Lung (tissue), 11 donors: ENCODE measurements at regions not wholly inside any gene's neighbourhood (a gene's known extent, or its start where the extent isn't known, plus 50 kb on each side); places are given as distances from the start of the nearest gene placed in this dataset.

Source experiments
- ATAC-seq: fragments of 200-7000 bp; cut with Tn5 transposase; one replicate; pipeline ENCODE4 v1.9.1; 2020; ENCODE audit warnings: moderate number of reproducible peaks; ENCODE audit not compliant: insufficient read depth, low FRiP score
- DNase-seq, 3 donors: peaks; one replicate each; pipeline ENCODE4 v3.0.0-alpha.2; 2013 to 2017
- H3K27ac ChIP-seq, 2 donors: one replicate each; pipeline ENCODE4 v1.5.1; 2013; ENCODE audit warnings: mild to moderate bottlenecking in 2 of 2, moderate library complexity in 2 of 2, control low read depth in 1 of 2, inconsistent platforms in 1 of 2, low read depth in 1 of 2, low read length in 1 of 2
- H3K27me3 ChIP-seq, 3 donors: one replicate each; pipeline ENCODE4 v1.5.1; 2013; ENCODE audit warnings: low read length in 2 of 3; ENCODE audit not compliant: control insufficient read depth in 3 of 3, insufficient read depth in 3 of 3
- H3K36me3 ChIP-seq, 4 donors: one replicate each; pipeline ENCODE4 v1.5.1; 2013; ENCODE audit warnings: low read length in 4 of 4, mild to moderate bottlenecking in 1 of 4, moderate library complexity in 1 of 4; ENCODE audit not compliant: control insufficient read depth in 4 of 4, insufficient read depth in 4 of 4
- H3K4me1 ChIP-seq, 5 donors: one replicate each; pipeline ENCODE4 v1.5.1; 2013; ENCODE audit warnings: low read length in 5 of 5, mild to moderate bottlenecking in 2 of 5, moderate library complexity in 1 of 5; ENCODE audit not compliant: control insufficient read depth in 5 of 5, insufficient read depth in 5 of 5
- H3K4me3 ChIP-seq: one replicate; pipeline ENCODE4 v1.5.1; 2013; ENCODE audit warnings: mild to moderate bottlenecking, control low read depth, moderate library complexity
- H3K9ac ChIP-seq, 2 donors: one replicate each; pipeline ENCODE4 v1.5.1; 2013; ENCODE audit warnings: low read length in 2 of 2, control low read depth in 1 of 2; ENCODE audit not compliant: insufficient read depth in 1 of 2
- H3K9me3 ChIP-seq, 4 donors: one replicate each; pipeline ENCODE4 v1.5.1; 2013; ENCODE audit warnings: low read length in 3 of 4, mild to moderate bottlenecking in 1 of 4, moderate library complexity in 1 of 4; ENCODE audit not compliant: control insufficient read depth in 4 of 4, insufficient read depth in 3 of 4
- WGBS, 2 donors: extraction: QIAGEN DNeasy Blood & Tissue Kit; methylation state at CpG; one replicate each; pipeline ENCODE4 v1.1.7; 2013; 5-methylcytosine and 5-hydroxymethylcytosine counted together
- TF ChIP-seq, protein P1 (sequence below): IDR thresholded peaks from 2 replicates; pipeline ENCODE4 v1.5.1; 2012; ENCODE audit warnings: mild to moderate bottlenecking; ENCODE audit errors: control extremely low read depth, extremely low read depth
- donor health status: control.
- donor health status: control.
- donor health status: Bipolar disorder and iron deficiency.
- donor health status: healthy.
- donor health status: DM: yes; HTN: yes; CAD: no.

DNA sequence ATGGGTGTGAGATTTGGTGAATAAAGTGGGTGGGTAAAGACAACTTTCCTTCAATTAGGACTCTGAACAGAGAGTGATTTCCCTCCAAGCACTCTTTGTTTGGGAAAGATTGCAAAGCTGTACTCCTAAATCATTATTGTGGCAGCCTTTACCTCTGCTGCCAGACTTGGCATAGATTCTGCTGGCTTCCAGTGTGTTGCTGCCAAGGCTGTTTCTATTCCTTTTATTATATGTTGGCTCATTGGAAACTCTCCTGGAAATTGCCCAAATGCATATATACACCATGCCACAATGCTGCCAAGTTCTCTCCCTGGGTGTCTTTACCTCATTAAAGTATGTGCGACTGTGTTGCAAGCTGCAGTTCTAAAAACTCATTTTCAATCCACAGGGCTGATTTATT, 668.0 kb downstream of the MRPL39 start:
- ATAC-seq (no peak), DNase-seq (no peak)
- H3K9me3 ChIP-seq: no peaks in the 10 kb centered on the region
- H3K4me3 ChIP-seq: no peak overlapping the region
- H3K36me3 ChIP-seq: no peaks in the 10 kb centered on the region
- H3K27ac ChIP-seq: no peak overlapping the region
- no peaks in the 10 kb centered on the region for H3K4me1 ChIP-seq
- TF ChIP-seq, protein P1, sequence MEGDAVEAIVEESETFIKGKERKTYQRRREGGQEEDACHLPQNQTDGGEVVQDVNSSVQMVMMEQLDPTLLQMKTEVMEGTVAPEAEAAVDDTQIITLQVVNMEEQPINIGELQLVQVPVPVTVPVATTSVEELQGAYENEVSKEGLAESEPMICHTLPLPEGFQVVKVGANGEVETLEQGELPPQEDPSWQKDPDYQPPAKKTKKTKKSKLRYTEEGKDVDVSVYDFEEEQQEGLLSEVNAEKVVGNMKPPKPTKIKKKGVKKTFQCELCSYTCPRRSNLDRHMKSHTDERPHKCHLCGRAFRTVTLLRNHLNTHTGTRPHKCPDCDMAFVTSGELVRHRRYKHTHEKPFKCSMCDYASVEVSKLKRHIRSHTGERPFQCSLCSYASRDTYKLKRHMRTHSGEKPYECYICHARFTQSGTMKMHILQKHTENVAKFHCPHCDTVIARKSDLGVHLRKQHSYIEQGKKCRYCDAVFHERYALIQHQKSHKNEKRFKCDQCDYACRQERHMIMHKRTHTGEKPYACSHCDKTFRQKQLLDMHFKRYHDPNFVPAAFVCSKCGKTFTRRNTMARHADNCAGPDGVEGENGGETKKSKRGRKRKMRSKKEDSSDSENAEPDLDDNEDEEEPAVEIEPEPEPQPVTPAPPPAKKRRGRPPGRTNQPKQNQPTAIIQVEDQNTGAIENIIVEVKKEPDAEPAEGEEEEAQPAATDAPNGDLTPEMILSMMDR: no peak
- 84 to 88% methylated on average over 1 of the region's 1 CpG for WGBS, 2 donors
- no peak overlapping the region for H3K9ac ChIP-seq
- no peaks in the 10 kb centered on the region for H3K27me3 ChIP-seq

DNA sequence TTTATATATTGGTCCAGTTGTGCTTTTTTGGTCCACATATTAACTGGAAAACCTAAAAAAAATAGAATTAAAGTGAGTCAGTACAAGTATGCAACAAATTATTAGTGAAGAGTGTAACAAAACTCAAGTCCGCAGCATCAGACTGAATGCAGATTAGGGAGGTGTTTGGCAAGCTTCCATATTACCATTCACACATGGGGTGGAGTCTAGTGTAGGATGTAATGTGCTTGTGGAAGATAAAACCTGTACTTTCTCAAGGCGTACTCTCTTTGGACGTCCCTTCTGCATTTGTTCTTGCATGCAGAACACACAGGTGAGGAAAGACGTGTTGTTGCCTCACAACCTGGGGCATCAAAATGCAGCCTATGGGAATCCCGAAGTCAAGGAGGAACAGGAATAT, 668.7 kb downstream of the MRPL39 start:
- DNase-seq (no peak), ATAC-seq (no peak)
- no peaks in the 10 kb centered on the region for H3K27me3 ChIP-seq
- H3K4me1 ChIP-seq: no peaks in the 10 kb centered on the region
- H3K36me3 ChIP-seq: no peaks in the 10 kb centered on the region
- H3K4me3 ChIP-seq: no peak overlapping the region
- H3K9me3 ChIP-seq: no peaks in the 10 kb centered on the region
- H3K9ac ChIP-seq: no peak overlapping the region
- TF ChIP-seq, protein P1: no peak
- H3K27ac ChIP-seq: no peak overlapping the region
- 88 to 91% methylated on average over 5 of the region's 5 CpGs for WGBS, 2 donors

DNA sequence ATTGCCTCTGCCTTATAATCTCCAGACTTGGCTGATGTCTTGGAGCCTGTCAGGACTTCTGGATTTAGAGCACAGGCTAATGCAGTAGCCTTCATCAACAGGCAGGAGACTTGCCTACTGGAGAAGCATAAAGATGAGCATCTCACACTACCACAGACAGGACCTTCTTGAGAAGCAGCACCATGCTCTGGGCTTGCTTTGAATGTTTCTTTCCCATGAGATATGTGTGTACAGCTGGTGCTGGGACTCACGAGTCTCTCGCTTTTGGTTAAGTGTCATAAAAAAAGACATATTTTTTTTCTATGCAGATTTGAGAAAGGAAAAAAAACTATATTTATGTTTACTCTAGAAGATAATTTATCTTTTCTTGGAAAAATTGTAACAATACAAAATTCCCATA, 671.3 kb downstream of the MRPL39 start:
- ATAC-seq (no peak), DNase-seq (no peak)
- no peak overlapping the region for H3K9ac ChIP-seq
- no peaks in the 10 kb centered on the region for H3K36me3 ChIP-seq
- no peaks in the 10 kb centered on the region for H3K4me1 ChIP-seq
- no peaks in the 10 kb centered on the region for H3K27me3 ChIP-seq
- TF ChIP-seq, protein P1: no peak
- no peak overlapping the region for H3K27ac ChIP-seq
- 74 to 80% methylated on average over 2 of the region's 2 CpGs for WGBS, 2 donors
- H3K4me3 ChIP-seq: no peak overlapping the region
- no peaks in the 10 kb centered on the region for H3K9me3 ChIP-seq

DNA sequence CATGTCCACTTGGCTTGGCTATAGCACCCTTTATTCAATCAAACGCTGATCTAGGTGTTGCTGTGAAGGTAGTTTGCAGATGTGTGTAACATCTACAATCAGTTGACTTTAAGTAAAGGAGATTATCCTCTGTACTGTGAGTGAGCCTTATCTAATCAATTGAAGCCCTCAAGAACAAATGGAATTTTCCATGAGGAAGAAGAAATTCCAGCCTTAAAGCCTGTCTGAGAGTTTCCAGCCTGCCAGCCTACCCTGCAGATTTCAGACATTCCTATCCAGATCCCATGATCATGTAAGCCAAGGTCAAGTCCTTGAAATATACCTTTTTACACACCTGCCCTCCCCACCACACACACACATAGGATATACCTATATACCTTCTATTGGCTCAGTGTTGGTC, 696.7 kb downstream of the MRPL39 start:
- Histone ChIP-seq H3K4me3 (no peak overlapping the region), H3K27ac (no peak overlapping the region), H3K36me3 (no peaks in the 10 kb centered on the region), H3K9me3 (no peaks in the 10 kb centered on the region), H3K9ac (no peak overlapping the region), H3K4me1 (no peaks in the 10 kb centered on the region), H3K27me3 (no peaks in the 10 kb centered on the region)
- DNase-seq: no peak
- WGBS, 2 donors: 67 to 72% methylated on average over 1 of the region's 1 CpG
- TF ChIP-seq, protein P1: no peak
- ATAC-seq: no peak
